SK-N-MC (cell line): ENCODE measurements at regions not wholly inside any gene's neighbourhood (a gene's known extent, or its start where the extent isn't known, plus 50 kb on each side); places are given as distances from the start of the nearest gene placed in this dataset.

Experiments
- EZH2 ChIP-seq: fragments of 200-600 bp; sonication (generic); IDR thresholded peaks from one replicate; pipeline ENCODE4 v1.6.1; 2017; ENCODE audit warnings: antibody characterized with exemption
- FOXP2 ChIP-seq: optimal IDR thresholded peaks from 2 replicates; pipeline ENCODE3; 2011; ENCODE audit warnings: mild to moderate bottlenecking, moderate library complexity; ENCODE audit not compliant: insufficient read depth; ENCODE audit errors: extremely low read length, control extremely low read depth
- POLR2AphosphoS5 ChIP-seq: IDR thresholded peaks from 2 replicates; pipeline ENCODE4 v1.6.1; 2012; ENCODE audit warnings: mild to moderate bottlenecking, low read depth, low read length, borderline replicate concordance

DNA sequence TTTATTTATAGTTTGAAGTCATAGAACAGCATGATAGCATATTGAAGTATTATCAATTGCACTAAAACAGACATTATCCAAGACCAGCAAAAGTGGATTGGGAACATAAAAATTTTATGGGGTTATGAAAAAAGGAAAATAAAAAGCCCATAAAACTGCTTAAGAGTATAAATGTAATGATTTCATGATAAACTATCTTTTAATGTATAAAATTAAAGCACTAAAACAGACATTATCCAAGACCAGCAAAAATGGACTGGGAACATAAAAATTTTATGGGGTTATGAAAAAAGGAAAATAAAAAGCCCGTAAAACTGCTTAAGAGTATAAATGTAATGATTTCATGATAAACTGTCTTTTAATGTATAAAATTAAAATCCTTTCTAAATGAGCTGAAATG is 119.0 kb upstream of the DAPK1 start:
- TF ChIP-seq POLR2AphosphoS5 (peak; percentile 45; the same call in 1 of the 2 replicates), EZH2 (no peak), FOXP2 (no peak)
